ENCODE measurements at regions not wholly inside any gene's neighbourhood (a gene's known extent, or its start where the extent isn't known, plus 50 kb on each side); places are given as distances from the start of the nearest gene placed in this dataset.

GRCh38 chr9:21565155-21565554 is 83.0 kb upstream of the IFNE start:
- DNase-seq: no peak

GRCh38 chr9:21567926-21568325 is 85.8 kb upstream of the IFNE start:
- no peak for DNase-seq

- DNase-seq: no peak
Observed at GRCh38 chr9:21568484-21568883, 86.4 kb upstream of the IFNE start.

GRCh38 chr9:21569721-21570120 is 87.6 kb upstream of the IFNE start:
- DNase-seq: no peak

- no peak for DNase-seq
Observed at GRCh38 chr9:21570643-21571275, 88.6 kb upstream of the IFNE start.

- DNase-seq: no peak
Observed at GRCh38 chr9:21574261-21574660, 92.1 kb upstream of the IFNE start.

- no peak for DNase-seq
Observed at GRCh38 chr9:21576331-21577189, 94.4 kb upstream of the IFNE start.

- no peak for DNase-seq
Observed at GRCh38 chr9:21579247-21579671, 97.1 kb upstream of the IFNE start.

- DNase-seq: no peak
Observed at GRCh38 chr9:21579743-21580142, 97.6 kb upstream of the IFNE start.

- no peak for DNase-seq
Observed at GRCh38 chr9:21580636-21581378, 98.7 kb upstream of the IFNE start.

GRCh38 chr9:21583628-21584377 is 101.7 kb upstream of the IFNE start:
- no peak for DNase-seq

- no peak for DNase-seq
Observed at GRCh38 chr9:21584890-21585289, 102.8 kb upstream of the IFNE start.

- no peak for DNase-seq
Observed at GRCh38 chr9:21585756-21586752, 103.9 kb upstream of the IFNE start.

GRCh38 chr9:21589344-21590056 is 107.4 kb upstream of the IFNE start:
- DNase-seq: no peak

- no peak for DNase-seq
Observed at GRCh38 chr9:21590058-21590996, 108.2 kb upstream of the IFNE start.

- DNase-seq: peak; percentile 21 to 61
Observed at GRCh38 chr9:21591221-21592062, 109.3 kb upstream of the IFNE start.

GRCh38 chr9:21592063-21592338 is 109.9 kb upstream of the IFNE start:
- DNase-seq: no peak

GRCh38 chr9:21597284-21597683 is 115.2 kb upstream of the IFNE start:
- DNase-seq: no peak

- DNase-seq: no peak
Observed at GRCh38 chr9:21598749-21599148, 116.6 kb upstream of the IFNE start.
